Muscle layer of colon (tissue), 2 donors: ENCODE measurements at regions not wholly inside any gene's neighbourhood (a gene's known extent, or its start where the extent isn't known, plus 50 kb on each side); places are given as distances from the start of the nearest gene placed in this dataset.
"Not testable (repeated sequence)": the region's sequence is repeated elsewhere in the genome, so short reads cannot be mapped to it uniquely, and the experiment has no call there.

Experiments
- H3K27ac ChIP-seq: one replicate; pipeline ENCODE4 v1.7.0; 2013; ENCODE audit warnings: low read depth, mild to moderate bottlenecking, low read length, moderate library complexity
- H3K27me3 ChIP-seq, 2 donors: one replicate each; pipeline ENCODE4 v1.7.0; 2013; ENCODE audit warnings: low read length in 2 of 2, mild to moderate bottlenecking in 2 of 2; ENCODE audit not compliant: insufficient read depth in 2 of 2, control insufficient read depth in 1 of 2
- H3K36me3 ChIP-seq: one replicate; pipeline ENCODE4 v1.7.0; 2013; ENCODE audit warnings: mild to moderate bottlenecking, low read length; ENCODE audit not compliant: insufficient read depth
- H3K4me1 ChIP-seq: one replicate; pipeline ENCODE4 v1.7.0; 2013; ENCODE audit warnings: mild to moderate bottlenecking, low read length; ENCODE audit not compliant: insufficient read depth
- H3K4me3 ChIP-seq, 2 donors: one replicate each; pipeline ENCODE4 v1.7.0; 2013; ENCODE audit warnings: low read length in 2 of 2, low read depth in 1 of 2, mild to moderate bottlenecking in 1 of 2, moderate library complexity in 1 of 2
- H3K9ac ChIP-seq: one replicate; pipeline ENCODE4 v1.7.0; 2013; ENCODE audit warnings: low read length
- H3K9me3 ChIP-seq: one replicate; pipeline ENCODE4 v1.7.0; 2013; ENCODE audit warnings: mild to moderate bottlenecking, low read length
- donor health status: abdominal sarcoma.
- donor health status: Adenocarcinoma of cecum.

GRCh38 chr1:73491621-73492020 is 706.4 kb downstream of the LRRIQ3 start:
- Histone ChIP-seq H3K9me3 (no peaks in the 10 kb centered on the region), H3K9ac (no peak overlapping the region), H3K27me3 (no peaks in the 10 kb centered on the region), H3K4me3 (no peak overlapping the region), H3K4me1 (no peaks in the 10 kb centered on the region), H3K36me3 (no peaks in the 10 kb centered on the region), H3K27ac (no peak overlapping the region)

DNA sequence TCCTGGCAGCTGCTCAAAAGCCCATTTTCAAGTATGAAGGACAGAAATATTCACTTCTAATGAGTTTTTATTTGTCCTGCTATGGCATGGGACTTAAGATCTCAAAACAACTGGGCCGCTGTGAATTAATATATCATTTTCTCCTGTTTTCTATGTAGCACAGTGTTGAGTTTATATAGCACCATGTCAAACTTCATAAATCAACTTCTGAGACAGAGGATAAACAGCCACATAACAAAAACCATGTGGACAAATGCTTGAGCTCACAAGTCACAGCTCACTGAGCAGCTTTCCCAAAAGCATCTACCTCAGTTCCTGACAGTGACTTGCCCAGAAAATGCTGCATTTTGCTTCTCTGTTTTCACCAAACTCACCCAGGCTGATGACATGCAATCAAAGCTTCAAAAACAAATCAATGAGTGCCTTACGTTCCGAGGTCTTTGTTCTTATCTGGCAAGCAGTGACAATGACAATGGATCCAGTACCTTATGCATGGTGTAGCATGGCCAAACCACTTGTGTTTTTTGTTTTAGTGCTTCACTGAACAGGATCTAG is 722.6 kb downstream of the LRRIQ3 start:
- Histone ChIP-seq H3K9ac (no peak overlapping the region), H3K27ac (no peak overlapping the region), H3K4me3 (no peak overlapping the region), H3K9me3 (no peaks in the 10 kb centered on the region), H3K4me1 (no peaks in the 10 kb centered on the region), H3K36me3 (no peaks in the 10 kb centered on the region), H3K27me3 (no peaks in the 10 kb centered on the region)

DNA sequence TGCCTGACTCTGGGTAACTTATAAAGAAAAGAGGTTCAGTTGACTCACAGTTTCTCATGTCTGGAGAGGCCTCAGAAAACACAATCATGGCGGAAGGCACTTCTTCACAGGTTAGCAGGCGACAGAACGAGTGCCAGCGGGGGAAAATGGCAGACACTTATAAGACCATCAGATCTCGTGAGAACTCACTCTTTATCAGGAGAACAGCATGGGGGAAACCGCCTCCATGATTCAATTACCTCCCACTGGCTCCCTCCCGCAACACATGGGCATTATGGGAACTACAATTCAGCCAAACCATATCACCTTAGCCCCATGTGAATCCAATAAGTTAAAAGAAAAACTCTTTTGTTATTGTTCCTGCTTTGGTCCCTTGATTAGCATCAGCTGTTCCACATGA is 725.2 kb downstream of the LRRIQ3 start:
- Histone ChIP-seq H3K4me1 (no peaks in the 10 kb centered on the region), H3K9ac (no peak overlapping the region), H3K27ac (no peak overlapping the region), H3K4me3 (no peak overlapping the region), H3K36me3 (no peaks in the 10 kb centered on the region), H3K9me3 (no peaks in the 10 kb centered on the region), H3K27me3 (no peaks in the 10 kb centered on the region)

- no peak overlapping the region for H3K27ac ChIP-seq
- no peaks in the 10 kb centered on the region for H3K9me3 ChIP-seq
- H3K4me3 ChIP-seq, result no peak overlapping the region
- H3K27me3 ChIP-seq, result no peaks in the 10 kb centered on the region
- H3K36me3 ChIP-seq, result no peaks in the 10 kb centered on the region
- no peak overlapping the region for H3K9ac ChIP-seq
- no peaks in the 10 kb centered on the region for H3K4me1 ChIP-seq
Observed at GRCh38 chr1:73467731-73468130, 730.2 kb downstream of the LRRIQ3 start.

DNA sequence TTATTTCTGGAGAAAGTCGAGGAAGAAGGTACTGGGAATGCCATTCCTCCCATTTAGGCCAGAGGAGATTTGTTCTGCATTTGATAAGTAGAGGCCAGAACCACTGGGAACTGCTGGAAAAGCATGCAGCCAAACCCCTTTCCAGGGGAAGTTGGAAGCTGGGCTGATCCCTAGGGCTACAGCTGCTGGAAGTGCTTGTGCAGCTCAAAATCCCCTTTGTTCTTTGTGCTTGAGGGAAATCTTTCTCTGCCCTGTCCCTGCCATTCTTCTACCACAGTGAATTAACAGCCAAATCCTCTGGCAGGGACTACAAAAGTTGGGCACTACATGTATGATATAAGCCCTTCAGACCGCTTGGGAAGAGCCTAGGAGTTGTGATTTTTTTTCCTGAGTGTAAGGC is 734.1 kb downstream of the LRRIQ3 start:
- Histone ChIP-seq H3K9ac (no peak overlapping the region), H3K4me3 (no peak overlapping the region), H3K27me3 (no peaks in the 10 kb centered on the region), H3K36me3 (no peaks in the 10 kb centered on the region), H3K27ac (no peak overlapping the region), H3K4me1 (no peaks in the 10 kb centered on the region), H3K9me3 (no peaks in the 10 kb centered on the region)

- H3K9me3 ChIP-seq, result no peaks in the 10 kb centered on the region
- H3K4me3 ChIP-seq, result no peak overlapping the region
- H3K27me3 ChIP-seq, result no peaks in the 10 kb centered on the region
- H3K36me3 ChIP-seq, result no peaks in the 10 kb centered on the region
- no peak overlapping the region for H3K27ac ChIP-seq
- no peaks in the 10 kb centered on the region for H3K4me1 ChIP-seq
- no peak overlapping the region for H3K9ac ChIP-seq
Observed at GRCh38 chr1:73452522-73452921, 745.5 kb downstream of the LRRIQ3 start.

DNA sequence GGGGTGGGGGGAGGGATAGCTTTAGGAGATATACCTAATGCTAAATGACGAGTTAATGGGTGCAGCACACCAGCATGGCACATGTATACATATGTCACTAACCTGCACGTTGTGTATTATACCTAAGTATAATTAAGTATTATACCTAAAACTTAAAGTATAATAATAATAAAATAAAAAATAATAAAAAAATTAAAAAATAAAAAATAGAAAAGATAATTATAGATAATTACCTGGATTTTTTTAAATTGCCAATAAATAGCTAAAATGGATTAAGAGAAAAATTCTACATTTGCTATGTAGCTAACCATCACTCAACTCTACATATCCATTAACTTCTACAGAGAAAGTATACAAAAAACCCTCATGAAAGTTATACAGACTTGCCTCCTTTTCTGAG is 747.3 kb downstream of the LRRIQ3 start:
- not testable (repeated sequence) for H3K4me3 ChIP-seq, H3K4me1 ChIP-seq, H3K27ac ChIP-seq, H3K27me3 ChIP-seq, H3K36me3 ChIP-seq, H3K9me3 ChIP-seq, H3K9ac ChIP-seq

DNA sequence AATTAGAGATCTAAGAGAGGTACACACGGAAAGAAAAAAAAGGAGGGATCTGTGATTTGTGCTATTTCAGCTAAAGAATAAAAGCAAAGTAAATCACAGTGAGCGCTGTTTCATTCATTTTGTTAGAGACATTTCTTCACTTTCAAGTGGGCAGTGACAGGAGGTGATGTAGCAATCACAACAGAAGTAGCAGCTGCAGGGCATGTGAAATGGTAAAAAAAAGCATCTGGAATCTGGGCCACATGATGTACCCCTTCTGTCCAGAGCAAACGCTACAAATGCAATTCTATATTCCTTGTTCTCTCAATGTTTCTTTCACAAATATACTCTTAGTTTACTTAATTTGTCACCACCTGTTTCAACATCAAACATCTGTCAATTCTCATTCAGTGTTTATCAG is 786.5 kb downstream of the LRRIQ3 start:
- no peaks in the 10 kb centered on the region for H3K4me1 ChIP-seq
- H3K4me3 ChIP-seq, result no peak overlapping the region
- H3K27ac ChIP-seq, result no peak overlapping the region
- no peaks in the 10 kb centered on the region for H3K36me3 ChIP-seq
- H3K9ac ChIP-seq, result no peak overlapping the region
- H3K27me3 ChIP-seq, result no peaks in the 10 kb centered on the region
- H3K9me3 ChIP-seq, result no peaks in the 10 kb centered on the region

GRCh38 chr1:73401666-73402065 is 796.3 kb downstream of the LRRIQ3 start:
- H3K36me3 ChIP-seq, result no peaks in the 10 kb centered on the region
- no peaks in the 10 kb centered on the region for H3K4me1 ChIP-seq
- H3K9ac ChIP-seq, result no peak overlapping the region
- H3K27me3 ChIP-seq, result no peaks in the 10 kb centered on the region
- no peak overlapping the region for H3K27ac ChIP-seq
- H3K4me3 ChIP-seq, result no peak overlapping the region
- H3K9me3 ChIP-seq, result no peaks in the 10 kb centered on the region

DNA sequence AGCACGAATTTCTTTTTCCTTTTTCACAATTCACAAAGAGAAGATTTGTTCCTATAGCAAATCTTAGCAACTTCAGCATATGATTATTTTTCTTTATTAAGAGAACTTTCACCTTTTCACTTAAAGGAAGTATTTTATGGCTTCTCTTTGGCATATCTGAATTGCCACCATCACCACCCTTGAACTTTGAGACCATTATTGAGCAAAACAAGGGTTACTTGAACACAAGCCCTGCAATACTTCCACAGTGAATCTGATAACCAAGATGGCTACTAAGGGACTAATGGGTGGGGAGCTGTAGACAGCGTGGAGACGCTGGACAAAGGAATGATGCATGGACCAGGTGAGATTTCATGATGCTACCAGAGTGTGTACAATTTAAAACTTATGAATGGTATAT is 815.0 kb downstream of the LRRIQ3 start:
- Histone ChIP-seq H3K9ac (no peak overlapping the region), H3K27me3 (no peaks in the 10 kb centered on the region), H3K9me3 (no peaks in the 10 kb centered on the region), H3K4me1 (no peaks in the 10 kb centered on the region), H3K36me3 (no peaks in the 10 kb centered on the region), H3K27ac (no peak overlapping the region), H3K4me3 (no peak overlapping the region)

- Histone ChIP-seq H3K4me1 (no peaks in the 10 kb centered on the region), H3K36me3 (no peaks in the 10 kb centered on the region), H3K4me3 (no peak overlapping the region), H3K27me3 (no peaks in the 10 kb centered on the region), H3K9ac (no peak overlapping the region), H3K27ac (no peak overlapping the region), H3K9me3 (no peaks in the 10 kb centered on the region)
Observed at GRCh38 chr1:73366734-73367413, 831.1 kb downstream of the LRRIQ3 start.

DNA sequence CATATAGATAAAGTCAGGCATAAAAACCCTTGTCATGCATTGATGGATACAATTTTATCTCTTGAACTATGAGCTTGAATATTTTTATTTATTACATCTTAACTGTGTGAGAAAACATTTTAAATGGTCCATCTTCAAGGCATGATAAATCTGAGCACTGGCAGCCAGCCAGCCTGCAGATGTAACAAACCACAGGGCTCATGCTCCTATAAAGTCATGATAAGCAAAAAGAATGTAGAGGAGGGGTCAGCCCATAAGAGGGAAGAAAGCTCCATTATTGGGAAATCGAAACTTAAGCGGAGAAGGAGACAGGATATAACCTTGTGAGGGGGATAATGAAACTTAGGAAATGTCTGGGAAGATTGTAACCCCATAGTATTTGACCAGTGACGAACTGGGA is 839.0 kb downstream of the LRRIQ3 start:
- no peaks in the 10 kb centered on the region for H3K4me1 ChIP-seq
- H3K4me3 ChIP-seq, result no peak overlapping the region

More for the DNA sequence above, 839.0 kb downstream of the LRRIQ3 start:
- Histone ChIP-seq H3K9me3 (no peaks in the 10 kb centered on the region), H3K9ac (no peak overlapping the region), H3K27me3 (no peaks in the 10 kb centered on the region), H3K27ac (no peak overlapping the region), H3K36me3 (no peaks in the 10 kb centered on the region)
